Colonic mucosa (tissue), 4 donors: ENCODE measurements at regions not wholly inside any gene's neighbourhood (a gene's known extent, or its start where the extent isn't known, plus 50 kb on each side); places are given as distances from the start of the nearest gene placed in this dataset.

Source experiments
- DNase-seq: peaks from one replicate; pipeline ENCODE4 v3.0.0-alpha.2; 2020
- H3K27ac ChIP-seq: fragments of 200-600 bp; one replicate; pipeline ENCODE4 v1.8.0; 2021
- H3K27me3 ChIP-seq: fragments of 200-600 bp; one replicate; pipeline ENCODE4 v1.8.0; 2021
- H3K36me3 ChIP-seq: fragments of 200-600 bp; one replicate; pipeline ENCODE4 v1.8.0; 2021
- H3K4me1 ChIP-seq: fragments of 200-600 bp; one replicate; pipeline ENCODE4 v1.8.0; 2021; ENCODE audit warnings: mild to moderate bottlenecking
- H3K4me3 ChIP-seq: fragments of 200-600 bp; one replicate; pipeline ENCODE4 v1.8.0; 2021
- H3K9ac ChIP-seq, 2 donors: one replicate each; pipeline ENCODE4 v1.7.0; 2013; ENCODE audit warnings: control low read depth in 2 of 2, low read depth in 2 of 2, low read length in 2 of 2
- H3K9me3 ChIP-seq: fragments of 200-600 bp; one replicate; pipeline ENCODE4 v1.8.0; 2021
- CTCF ChIP-seq: fragments of 200-600 bp; IDR thresholded peaks from one replicate; pipeline ENCODE4 v1.8.0; 2022; ENCODE audit warnings: antibody characterized with exemption, mild to moderate bottlenecking
- intact Hi-C: fragments of 100-400 bp; cut with DNase I; formaldehyde crosslinking; loops from one replicate; pipeline ENCODE4 v1.14.1; 2022
- donor health status: healthy.
- donor health status: DM: no; HTN: no; CAD: no.
- donor health status: DM: no; HTN: no; CAD: no.

- intact Hi-C loops = no loop called here
- no peaks in the 10 kb centered on the region for H3K4me1 ChIP-seq
- H3K27me3 ChIP-seq = no peaks in the 10 kb centered on the region
- no peak for TF ChIP-seq CTCF
- no peak for DNase-seq
- no peak overlapping the region for H3K27ac ChIP-seq
- H3K4me3 ChIP-seq = no peak overlapping the region
- H3K9me3 ChIP-seq = no peaks in the 10 kb centered on the region
- H3K9ac ChIP-seq = no peak overlapping the region
- no peaks in the 10 kb centered on the region for H3K36me3 ChIP-seq
Measured at GRCh38 chr4:124593494-124593893, 119.0 kb downstream of the ANKRD50 start.

DNA sequence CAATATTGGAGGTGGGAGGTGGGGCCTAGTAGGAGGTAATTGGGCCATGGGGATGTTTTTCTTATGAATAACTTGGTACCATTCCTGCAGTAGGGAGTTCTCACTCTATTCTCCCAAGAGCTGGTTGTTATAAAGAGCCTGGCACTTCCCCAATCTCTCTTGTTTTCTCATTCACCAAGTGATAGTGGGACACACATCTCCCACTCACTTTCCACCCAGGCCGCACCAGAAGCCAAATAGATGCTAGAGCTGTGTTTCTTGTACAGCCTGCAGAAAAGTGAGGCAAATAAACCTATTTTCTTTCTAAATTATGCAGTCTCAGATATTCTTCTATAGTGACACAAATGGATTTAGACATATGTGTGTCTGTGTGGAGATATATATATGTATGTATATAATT lies 117.6 kb downstream of the ANKRD50 start:
- intact Hi-C loops = no loop called here
- H3K27ac ChIP-seq = no peak overlapping the region
- no peak for DNase-seq
- no peaks in the 10 kb centered on the region for H3K9me3 ChIP-seq
- H3K4me3 ChIP-seq = no peak overlapping the region
- no peak overlapping the region for H3K9ac ChIP-seq
- no peaks in the 10 kb centered on the region for H3K36me3 ChIP-seq
- no peaks in the 10 kb centered on the region for H3K27me3 ChIP-seq
- H3K4me1 ChIP-seq = no peaks in the 10 kb centered on the region
- TF ChIP-seq CTCF = no peak

- Histone ChIP-seq H3K27ac (no peak overlapping the region), H3K9me3 (no peaks in the 10 kb centered on the region), H3K27me3 (no peaks in the 10 kb centered on the region), H3K4me1 (no peaks in the 10 kb centered on the region), H3K9ac (no peak overlapping the region), H3K36me3 (no peaks in the 10 kb centered on the region), H3K4me3 (no peak overlapping the region)
- DNase-seq = no peak
- no peak for TF ChIP-seq CTCF
- intact Hi-C loops = no loop called here
Measured at GRCh38 chr4:124596816-124597215, 115.7 kb downstream of the ANKRD50 start.

DNA sequence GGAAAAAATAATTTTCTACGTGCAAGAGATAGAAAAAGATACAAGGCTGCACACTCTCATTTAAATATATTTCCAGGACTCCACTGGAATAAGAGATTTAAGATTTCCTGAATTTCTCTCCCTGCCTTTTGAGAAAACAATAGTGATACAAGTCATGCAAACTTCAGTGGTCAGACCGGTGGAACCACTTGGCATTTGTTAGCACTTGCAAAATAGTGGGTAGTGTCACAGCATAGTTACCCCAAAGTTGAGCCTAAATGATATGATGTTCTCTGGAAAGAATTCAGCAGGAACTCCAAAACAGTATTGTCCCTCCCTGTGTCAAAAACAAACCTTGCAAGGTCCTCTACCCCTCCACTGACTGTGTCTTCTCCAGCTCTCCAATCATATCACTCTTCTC lies 102.3 kb downstream of the ANKRD50 start:
- Histone ChIP-seq H3K9ac (no peak overlapping the region), H3K4me3 (no peak overlapping the region), H3K36me3 (no peaks in the 10 kb centered on the region), H3K27me3 (no peaks in the 10 kb centered on the region), H3K4me1 (no peaks in the 10 kb centered on the region), H3K27ac (no peak overlapping the region), H3K9me3 (no peaks in the 10 kb centered on the region)
- DNase-seq = no peak
- intact Hi-C loops = no loop called here
- TF ChIP-seq CTCF = no peak
